ENCODE measurements at regions not wholly inside any gene's neighbourhood (a gene's known extent, or its start where the extent isn't known, plus 50 kb on each side); places are given as distances from the start of the nearest gene placed in this dataset.

DNA sequence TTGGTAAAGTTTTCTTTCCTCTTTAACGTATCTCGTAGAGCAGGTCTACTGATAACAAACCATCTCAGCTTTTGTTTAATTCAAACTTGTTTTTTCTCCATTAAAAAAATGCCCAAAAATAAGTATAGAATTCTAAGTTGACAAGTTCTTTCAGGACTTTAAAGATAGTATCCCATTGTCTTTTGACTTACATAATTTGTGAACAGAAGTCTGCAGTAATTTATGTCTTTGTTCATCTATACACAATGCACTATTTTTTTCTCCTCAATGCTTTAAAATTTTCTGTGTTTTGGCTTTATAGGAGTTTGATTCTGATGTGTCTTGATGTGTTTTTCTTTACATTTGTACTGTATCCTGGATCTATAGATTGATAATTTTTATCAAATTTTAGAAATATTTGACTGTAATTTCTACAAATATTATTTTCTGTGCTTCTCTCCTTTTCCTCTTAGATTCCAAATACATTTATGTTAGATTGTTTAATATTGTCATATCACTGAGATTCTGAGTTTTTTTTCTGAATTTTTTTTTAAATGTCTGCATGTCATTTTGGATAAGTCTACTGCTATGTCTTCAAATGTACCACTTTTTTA lies 143.3 kb downstream of the FTCDNL1 start:
- TF ChIP-seq SALL2 (tag by site-specific recombination; IDR thresholded peaks at IDR 0.05; ENCODE audit: borderline replicate concordance) = no peak
- TF ChIP-seq, protein P1, sequence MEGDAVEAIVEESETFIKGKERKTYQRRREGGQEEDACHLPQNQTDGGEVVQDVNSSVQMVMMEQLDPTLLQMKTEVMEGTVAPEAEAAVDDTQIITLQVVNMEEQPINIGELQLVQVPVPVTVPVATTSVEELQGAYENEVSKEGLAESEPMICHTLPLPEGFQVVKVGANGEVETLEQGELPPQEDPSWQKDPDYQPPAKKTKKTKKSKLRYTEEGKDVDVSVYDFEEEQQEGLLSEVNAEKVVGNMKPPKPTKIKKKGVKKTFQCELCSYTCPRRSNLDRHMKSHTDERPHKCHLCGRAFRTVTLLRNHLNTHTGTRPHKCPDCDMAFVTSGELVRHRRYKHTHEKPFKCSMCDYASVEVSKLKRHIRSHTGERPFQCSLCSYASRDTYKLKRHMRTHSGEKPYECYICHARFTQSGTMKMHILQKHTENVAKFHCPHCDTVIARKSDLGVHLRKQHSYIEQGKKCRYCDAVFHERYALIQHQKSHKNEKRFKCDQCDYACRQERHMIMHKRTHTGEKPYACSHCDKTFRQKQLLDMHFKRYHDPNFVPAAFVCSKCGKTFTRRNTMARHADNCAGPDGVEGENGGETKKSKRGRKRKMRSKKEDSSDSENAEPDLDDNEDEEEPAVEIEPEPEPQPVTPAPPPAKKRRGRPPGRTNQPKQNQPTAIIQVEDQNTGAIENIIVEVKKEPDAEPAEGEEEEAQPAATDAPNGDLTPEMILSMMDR (tag by site-specific recombination; IDR thresholded peaks at IDR 0.05) = no peak
- no peak for TF ChIP-seq SP7 (tag by site-specific recombination; IDR thresholded peaks at IDR 0.05)
- no peak for TF ChIP-seq ZNF510 (tag by site-specific recombination; IDR thresholded peaks at IDR 0.05; ENCODE audit: insufficient replicate concordance)
- TF ChIP-seq ZNF184 (tag by site-specific recombination; IDR thresholded peaks at IDR 0.05) = no peak
- no peak for TF ChIP-seq IKZF3 (tag by site-specific recombination; IDR thresholded peaks at IDR 0.05)
- no peak for TF ChIP-seq ZEB2 (tag by site-specific recombination; IDR thresholded peaks at IDR 0.05)
- TF ChIP-seq MEIS1 (CRISPR knock-in tag; IDR thresholded peaks at IDR 0.05; ENCODE audit: borderline replicate concordance) = no peak
- no peak for TF ChIP-seq ZNF560 (tag by site-specific recombination; IDR thresholded peaks at IDR 0.05; ENCODE audit: borderline replicate concordance)
- no peak for TF ChIP-seq ZNF76 (tag by site-specific recombination; IDR thresholded peaks at IDR 0.05; ENCODE audit: borderline replicate concordance, low read depth)
- no peak for TF ChIP-seq ZNF677 (tag by site-specific recombination; IDR thresholded peaks at IDR 0.05)
- no peak for TF ChIP-seq ZNF175 (tag by site-specific recombination; IDR thresholded peaks at IDR 0.05)
- TF ChIP-seq ZNF121 (tag by site-specific recombination; IDR thresholded peaks at IDR 0.05) = no peak

Measured in HEK293 (cell line).